Testis (tissue), 2 donors: ENCODE measurements at regions not wholly inside any gene's neighbourhood (a gene's known extent, or its start where the extent isn't known, plus 50 kb on each side); places are given as distances from the start of the nearest gene placed in this dataset.

Experiments
- CTCF ChIP-seq, 3 experiments: fragments of 450-650 bp in 2 of 3; fragments of 200-600 bp in 1 of 3; sonication (generic) in 1 of 3; IDR thresholded peaks; one replicate each; pipeline ENCODE4 v1.5.1; 2016 to 2019; ENCODE audit warnings: antibody characterized with exemption in 3 of 3, mild to moderate bottlenecking in 2 of 3, moderate library complexity in 1 of 3
- POLR2A ChIP-seq: fragments of 450-650 bp; IDR thresholded peaks from one replicate; pipeline ENCODE4 v1.6.1; 2017; ENCODE audit warnings: antibody characterized with exemption, mild to moderate bottlenecking, moderate library complexity

- no peak for TF ChIP-seq CTCF (IDR thresholded peaks at IDR 0.05)
- TF ChIP-seq POLR2A, result no peak
Observed at GRCh38 chr14:23862513-23862912, 91.1 kb upstream of the DHRS4 start.
